ENCODE measurements at regions not wholly inside any gene's neighbourhood (a gene's known extent, or its start where the extent isn't known, plus 50 kb on each side); places are given as distances from the start of the nearest gene placed in this dataset.

DNA sequence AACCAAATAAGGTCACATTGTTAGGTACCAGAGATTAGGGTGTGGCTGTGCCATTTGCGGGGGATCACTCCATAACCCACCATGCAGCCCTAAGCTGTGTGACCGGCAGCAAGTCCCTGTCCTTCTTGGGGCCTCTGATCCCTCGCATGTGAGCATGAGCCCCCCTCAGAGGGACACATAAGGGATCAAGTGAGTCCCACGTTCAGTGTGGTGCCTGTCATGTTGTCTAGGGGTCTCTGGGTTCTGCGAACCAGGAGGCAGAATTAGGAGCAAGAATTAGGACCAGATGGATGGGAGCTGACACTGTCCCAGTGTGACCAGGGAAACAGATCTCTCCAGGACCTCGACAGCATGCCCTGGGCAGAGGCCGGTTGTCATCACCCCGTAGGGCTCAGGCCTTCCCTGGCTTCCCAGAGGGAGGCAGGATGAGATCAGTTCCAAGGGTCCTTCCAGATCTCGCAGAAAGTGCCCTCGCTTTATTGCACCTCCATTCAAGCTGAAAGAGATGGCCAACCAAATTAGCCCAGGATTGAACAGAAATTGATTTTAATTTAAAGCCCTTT lies 113.2 kb upstream of the OTOS start:
- Histone ChIP-seq H3K27ac (ENCODE audit: low read depth, low read length) (no peak overlapping the region), H3K4me1 (ENCODE audit: control insufficient read depth, low read length) (no peaks in the 10 kb centered on the region), H3K79me2 (ENCODE audit: control insufficient read depth, low read length) (no peaks in the 10 kb centered on the region), H3K4me3 (ENCODE audit: low read length) (no peak overlapping the region), H3K9me2 (replicated peaks; ENCODE audit: control insufficient read depth, low read length) (no peaks in the 10 kb centered on the region), H3K27me3 (ENCODE audit: control insufficient read depth, low read length) (no peaks in the 10 kb centered on the region), H4K20me1 (ENCODE audit: control insufficient read depth, insufficient read depth, low read depth, low read length) (no peaks in the 10 kb centered on the region), H3K36me3 (ENCODE audit: control insufficient read depth, low read length) (no peaks in the 10 kb centered on the region), H3F3A (ENCODE audit: control insufficient read depth, insufficient read depth) (no peaks in the 10 kb centered on the region), H3K4me2 (ENCODE audit: low read length) (no peak overlapping the region), H3K9me3 (ENCODE audit: control insufficient read depth, insufficient read depth, low read length) (no peaks in the 10 kb centered on the region)
- TF ChIP-seq, protein P1, sequence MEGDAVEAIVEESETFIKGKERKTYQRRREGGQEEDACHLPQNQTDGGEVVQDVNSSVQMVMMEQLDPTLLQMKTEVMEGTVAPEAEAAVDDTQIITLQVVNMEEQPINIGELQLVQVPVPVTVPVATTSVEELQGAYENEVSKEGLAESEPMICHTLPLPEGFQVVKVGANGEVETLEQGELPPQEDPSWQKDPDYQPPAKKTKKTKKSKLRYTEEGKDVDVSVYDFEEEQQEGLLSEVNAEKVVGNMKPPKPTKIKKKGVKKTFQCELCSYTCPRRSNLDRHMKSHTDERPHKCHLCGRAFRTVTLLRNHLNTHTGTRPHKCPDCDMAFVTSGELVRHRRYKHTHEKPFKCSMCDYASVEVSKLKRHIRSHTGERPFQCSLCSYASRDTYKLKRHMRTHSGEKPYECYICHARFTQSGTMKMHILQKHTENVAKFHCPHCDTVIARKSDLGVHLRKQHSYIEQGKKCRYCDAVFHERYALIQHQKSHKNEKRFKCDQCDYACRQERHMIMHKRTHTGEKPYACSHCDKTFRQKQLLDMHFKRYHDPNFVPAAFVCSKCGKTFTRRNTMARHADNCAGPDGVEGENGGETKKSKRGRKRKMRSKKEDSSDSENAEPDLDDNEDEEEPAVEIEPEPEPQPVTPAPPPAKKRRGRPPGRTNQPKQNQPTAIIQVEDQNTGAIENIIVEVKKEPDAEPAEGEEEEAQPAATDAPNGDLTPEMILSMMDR (IDR thresholded peaks at IDR 0.05; ENCODE audit: low read depth, low read length, poor library complexity, severe bottlenecking), result no peak
- TF ChIP-seq EZH2phosphoT487 (IDR thresholded peaks at IDR 0.05; ENCODE audit: borderline replicate concordance, low read length), result no peak

DNA sequence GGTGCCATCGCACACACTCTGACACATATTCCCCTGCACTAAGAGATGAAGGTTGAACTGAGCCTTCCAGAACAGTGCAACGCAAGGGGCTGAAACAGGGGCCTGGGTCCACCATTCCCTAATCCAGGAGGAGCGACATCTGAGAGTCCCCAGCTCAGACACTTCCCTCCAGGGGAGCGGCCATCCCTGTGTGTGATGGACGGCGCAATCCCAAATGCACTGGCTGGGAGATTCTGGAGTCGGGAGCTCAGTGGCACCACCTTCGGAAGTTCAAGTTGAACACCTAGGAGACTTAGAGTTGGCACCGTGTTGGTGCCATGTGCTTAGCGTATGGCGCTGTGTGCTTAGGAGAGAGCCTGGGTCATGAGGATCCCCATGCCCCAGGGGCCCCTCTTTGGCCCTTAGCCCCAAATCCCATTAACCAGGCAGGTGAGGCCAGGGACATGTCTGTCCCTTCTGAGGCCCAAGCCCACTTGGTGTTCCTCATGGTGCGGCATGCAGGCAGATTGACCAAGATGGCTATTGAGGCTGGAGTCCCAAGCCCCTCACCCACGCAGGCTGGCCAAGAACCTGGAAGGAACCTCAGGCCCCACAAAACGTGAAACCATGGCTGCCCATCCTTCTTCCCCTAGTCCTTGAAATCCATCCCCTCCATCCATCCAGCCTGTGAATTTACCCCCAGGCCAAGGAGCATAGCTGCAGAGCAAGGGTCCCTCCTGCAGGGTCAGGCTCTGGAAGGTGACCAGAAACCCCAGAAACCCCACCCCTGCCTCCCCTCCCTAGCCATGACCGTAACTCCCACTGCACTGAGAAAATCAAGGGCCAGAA lies 114.1 kb upstream of the OTOS start:
- Histone ChIP-seq H3K79me2 (ENCODE audit: control insufficient read depth, low read length) (no peaks in the 10 kb centered on the region), H3K4me2 (ENCODE audit: low read length) (no peak overlapping the region), H3F3A (ENCODE audit: control insufficient read depth, insufficient read depth) (no peaks in the 10 kb centered on the region), H3K4me3 (ENCODE audit: low read length) (no peak overlapping the region), H3K9me3 (ENCODE audit: control insufficient read depth, insufficient read depth, low read length) (no peaks in the 10 kb centered on the region), H3K27me3 (ENCODE audit: control insufficient read depth, low read length) (no peaks in the 10 kb centered on the region), H4K20me1 (ENCODE audit: control insufficient read depth, insufficient read depth, low read depth, low read length) (no peaks in the 10 kb centered on the region), H3K27ac (ENCODE audit: low read depth, low read length) (no peak overlapping the region), H3K36me3 (ENCODE audit: control insufficient read depth, low read length) (no peaks in the 10 kb centered on the region), H3K4me1 (ENCODE audit: control insufficient read depth, low read length) (no peaks in the 10 kb centered on the region), H3K9me2 (replicated peaks; ENCODE audit: control insufficient read depth, low read length) (no peaks in the 10 kb centered on the region)
- TF ChIP-seq, protein P1 (IDR thresholded peaks at IDR 0.05; ENCODE audit: low read depth, low read length, poor library complexity, severe bottlenecking), result no peak
- TF ChIP-seq EZH2phosphoT487 (IDR thresholded peaks at IDR 0.05; ENCODE audit: borderline replicate concordance, low read length), result no peak

DNA sequence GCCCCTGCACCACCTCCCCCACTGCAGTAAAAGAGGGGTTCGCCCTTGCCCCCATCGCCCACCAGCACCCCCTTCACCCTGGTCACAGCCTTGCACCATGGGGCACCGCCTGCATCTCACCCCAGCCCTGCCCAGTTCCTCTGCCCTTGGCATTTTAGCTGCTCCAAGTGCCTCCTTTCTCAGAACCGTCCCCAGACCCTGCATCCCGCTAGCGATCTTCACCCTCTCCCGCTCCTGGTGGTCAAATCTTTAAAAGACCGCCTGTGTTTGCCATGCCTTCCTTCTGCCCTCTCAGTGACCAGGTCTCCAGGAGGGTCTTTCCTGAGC lies 114.7 kb upstream of the OTOS start:
- no peak overlapping the region for H3K4me3 ChIP-seq (ENCODE audit: low read length)
- H3K9me2 ChIP-seq (replicated peaks; ENCODE audit: control insufficient read depth, low read length), result no peaks in the 10 kb centered on the region
- H4K20me1 ChIP-seq (ENCODE audit: control insufficient read depth, insufficient read depth, low read depth, low read length), result no peaks in the 10 kb centered on the region
- no peak overlapping the region for H3K4me2 ChIP-seq (ENCODE audit: low read length)
- TF ChIP-seq, protein P1 (IDR thresholded peaks at IDR 0.05; ENCODE audit: low read depth, low read length, poor library complexity, severe bottlenecking), result no peak
- TF ChIP-seq EZH2phosphoT487 (IDR thresholded peaks at IDR 0.05; ENCODE audit: borderline replicate concordance, low read length), result no peak
- no peaks in the 10 kb centered on the region for H3K79me2 ChIP-seq (ENCODE audit: control insufficient read depth, low read length)
- no peaks in the 10 kb centered on the region for H3F3A ChIP-seq (ENCODE audit: control insufficient read depth, insufficient read depth)
- H3K9me3 ChIP-seq (ENCODE audit: control insufficient read depth, insufficient read depth, low read length), result no peaks in the 10 kb centered on the region
- H3K4me1 ChIP-seq (ENCODE audit: control insufficient read depth, low read length), result no peaks in the 10 kb centered on the region
- no peak overlapping the region for H3K27ac ChIP-seq (ENCODE audit: low read depth, low read length)
- no peaks in the 10 kb centered on the region for H3K36me3 ChIP-seq (ENCODE audit: control insufficient read depth, low read length)
- no peaks in the 10 kb centered on the region for H3K27me3 ChIP-seq (ENCODE audit: control insufficient read depth, low read length)

Data from DOHH2 (cell line).